ENCODE measurements at regions not wholly inside any gene's neighbourhood (a gene's known extent, or its start where the extent isn't known, plus 50 kb on each side); places are given as distances from the start of the nearest gene placed in this dataset.

DNA sequence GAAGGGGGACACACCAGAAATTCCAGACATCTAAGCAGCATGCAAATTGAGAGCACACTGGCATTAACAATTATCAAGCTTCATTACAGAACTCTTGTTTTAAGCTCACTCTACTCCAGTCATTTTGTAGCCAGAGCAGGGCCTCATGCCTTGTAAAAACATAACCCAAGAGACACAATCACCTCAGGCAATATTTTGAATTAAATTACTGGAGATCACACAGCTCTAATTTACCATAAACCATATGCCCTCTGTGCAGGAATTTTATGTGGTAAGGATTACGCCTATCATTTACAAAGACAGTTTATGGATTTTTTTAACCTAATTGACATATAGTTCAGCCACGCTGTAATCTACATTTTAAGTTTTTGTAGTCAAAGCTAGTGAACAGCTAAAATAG lies 414.1 kb upstream of the DDI1 start:
- BruUV-seq (replicated peaks): no TSS peak
- H3K9me3 ChIP-seq (replicated peaks; ENCODE audit: control insufficient read depth, insufficient read depth, low read length): no peaks in the 10 kb centered on the region
- no peaks in the 10 kb centered on the region for H3K4me1 ChIP-seq (ENCODE audit: control insufficient read depth, insufficient read depth, low read length)
- no peak overlapping the region for H3K27ac ChIP-seq (ENCODE audit: control insufficient read depth, insufficient read depth)
- ChIA-PET POLR2A (no interaction called here), SMC1A (ENCODE audit: uncharacterized antibody, unreplicated experiment) (interaction anchor here (0.6 kb wide), 1 partner anchor 911 kb away, joined by 3 read pairs; no protein-coding TSS in a partner anchor), CTCF (interaction anchor here (0.8 to 0.9 kb wide), 2 partner anchors 18 to 60 kb away, joined by 3 read pairs; no protein-coding TSS in a partner anchor), RAD21 (ENCODE audit: unreplicated experiment) (no interaction called here)
- H3K4me2 ChIP-seq (ENCODE audit: control insufficient read depth, insufficient read depth): no peak overlapping the region
- intact Hi-C loops (cut with micrococcal nuclease; ENCODE audit: unreplicated experiment) (no loop called here), in situ Hi-C loops (cut with MboI) (no loop called here)
- 37% methylated on average over 2 of the region's 2 CpGs for WGBS (ENCODE audit: insufficient coverage, insufficient replicate concordance, low lambda C conversion rate, missing lambda C conversion rate)
- H3K4me3 ChIP-seq: no peak overlapping the region
- H2AFZ ChIP-seq (ENCODE audit: control insufficient read depth, low read depth, low read length): no peak overlapping the region
- no peaks in the 10 kb centered on the region for H3K27me3 ChIP-seq (replicated peaks in 1 of 2; ENCODE audit: control insufficient read depth in 2 of 2, insufficient read depth in 2 of 2, low read length in 1 of 2)
- no peaks in the 10 kb centered on the region for H3K36me3 ChIP-seq (ENCODE audit: control insufficient read depth in 2 of 2, insufficient read depth in 2 of 2, low read length in 1 of 2)
- no peak for DNase-seq (ENCODE audit: low read depth, low spot score)
- H3K9ac ChIP-seq (ENCODE audit: control insufficient read depth, insufficient read depth, low read length): no peak overlapping the region
- H4K20me1 ChIP-seq (ENCODE audit: control insufficient read depth, insufficient read depth): no peaks in the 10 kb centered on the region
- FAIRE-seq: no peak
- no peak for ATAC-seq
- TF ChIP-seq LARP7 (IDR thresholded peaks at IDR 0.05): no peak
- no peaks in the 10 kb centered on the region for H3K79me2 ChIP-seq (ENCODE audit: control insufficient read depth, insufficient read depth, low read length)

DNA sequence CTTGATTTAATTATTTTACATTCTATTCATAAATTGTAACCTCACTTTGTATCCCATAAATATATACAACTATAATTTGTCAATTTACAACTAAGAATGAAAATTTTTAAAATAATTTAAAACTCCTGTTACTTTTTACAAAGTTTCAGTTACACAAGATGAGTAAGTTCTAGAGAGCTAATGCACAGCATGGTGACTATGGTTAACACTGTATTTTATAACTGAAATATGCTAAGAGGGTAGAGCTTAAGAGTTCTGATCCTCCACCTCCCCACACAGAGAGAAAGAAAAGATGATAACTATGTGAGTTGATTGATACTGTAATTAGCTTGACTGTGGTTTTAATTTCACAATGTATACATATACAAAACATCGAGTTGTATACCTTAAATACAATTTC lies 412.5 kb upstream of the DDI1 start:
- FAIRE-seq: no peak
- H3K4me1 ChIP-seq (ENCODE audit: control insufficient read depth, insufficient read depth, low read length): no peaks in the 10 kb centered on the region
- H3K9me3 ChIP-seq (replicated peaks; ENCODE audit: control insufficient read depth, insufficient read depth, low read length): no peaks in the 10 kb centered on the region
- 0% methylated on average over 1 of the region's 1 CpG for WGBS (ENCODE audit: insufficient coverage, insufficient replicate concordance, low lambda C conversion rate, missing lambda C conversion rate)
- H3K4me3 ChIP-seq: no peak overlapping the region
- H4K20me1 ChIP-seq (ENCODE audit: control insufficient read depth, insufficient read depth): no peaks in the 10 kb centered on the region
- H2AFZ ChIP-seq (ENCODE audit: control insufficient read depth, low read depth, low read length): no peak overlapping the region
- intact Hi-C loops (cut with micrococcal nuclease; ENCODE audit: unreplicated experiment): no loop called here
- ATAC-seq: peak; percentile 70
- ChIA-PET CTCF (interaction anchor here (0.9 kb wide), 1 partner anchor 21 kb away, joined by 3 read pairs; no protein-coding TSS in a partner anchor), POLR2A (no interaction called here), RAD21 (ENCODE audit: unreplicated experiment) (no interaction called here), SMC1A (ENCODE audit: uncharacterized antibody, unreplicated experiment) (no interaction called here)
- no TSS peak for BruUV-seq (replicated peaks)
- H3K36me3 ChIP-seq (ENCODE audit: control insufficient read depth in 2 of 2, insufficient read depth in 2 of 2, low read length in 1 of 2): no peaks in the 10 kb centered on the region
- H3K27ac ChIP-seq (ENCODE audit: control insufficient read depth, insufficient read depth): no peak overlapping the region
- in situ Hi-C loops (cut with MboI): no loop called here
- no peaks in the 10 kb centered on the region for H3K27me3 ChIP-seq (replicated peaks in 1 of 2; ENCODE audit: control insufficient read depth in 2 of 2, insufficient read depth in 2 of 2, low read length in 1 of 2)
- no peak overlapping the region for H3K4me2 ChIP-seq (ENCODE audit: control insufficient read depth, insufficient read depth)
- H3K79me2 ChIP-seq (ENCODE audit: control insufficient read depth, insufficient read depth, low read length): no peaks in the 10 kb centered on the region
- DNase-seq (ENCODE audit: low read depth, low spot score): no peak
- H3K9ac ChIP-seq (ENCODE audit: control insufficient read depth, insufficient read depth, low read length): no peak overlapping the region
- TF ChIP-seq BACH1 (IDR thresholded peaks at IDR 0.05; ENCODE audit: borderline replicate concordance): no peak
- peak; percentile 46; the same call in 1 of the 2 replicates for TF ChIP-seq NFIC (IDR thresholded peaks at IDR 0.05; ENCODE audit: low read depth, low read length)
- no peak for TF ChIP-seq HDGF (IDR thresholded peaks at IDR 0.05)
- peak; percentile 74 for TF ChIP-seq JUNB (IDR thresholded peaks at IDR 0.05)
- TF ChIP-seq RUNX3 (IDR thresholded peaks at IDR 0.05; ENCODE audit: low read length): peak; percentile 33; the same call in 1 of the 2 replicates
- no peak for TF ChIP-seq ZNF274 (IDR thresholded peaks at IDR 0.05; ENCODE audit: insufficient read depth, insufficient read length)
- no peak for TF ChIP-seq SPI1 (IDR thresholded peaks at IDR 0.05; ENCODE audit: borderline replicate concordance, insufficient read depth, low read depth, low read length)
- TF ChIP-seq GABPA (IDR thresholded peaks at IDR 0.05; ENCODE audit: low read depth): no peak
- TF ChIP-seq EGR1 (IDR thresholded peaks at IDR 0.05; ENCODE audit: borderline replicate concordance in 1 of 2, low read depth in 2 of 2, low read length in 2 of 2): no peak
- no peak for TF ChIP-seq FOS (IDR thresholded peaks at IDR 0.05; ENCODE audit: borderline replicate concordance, extremely low read depth, insufficient read length)
- TF ChIP-seq RFX5 (IDR thresholded peaks at IDR 0.05; ENCODE audit: low read depth, low read length): no peak
- no peak for TF ChIP-seq NFXL1 (IDR thresholded peaks at IDR 0.05; ENCODE audit: borderline replicate concordance)
- TF ChIP-seq NFYA (IDR thresholded peaks at IDR 0.05; ENCODE audit: borderline replicate concordance, low read depth, low read length): no peak
- TF ChIP-seq, protein P1, sequence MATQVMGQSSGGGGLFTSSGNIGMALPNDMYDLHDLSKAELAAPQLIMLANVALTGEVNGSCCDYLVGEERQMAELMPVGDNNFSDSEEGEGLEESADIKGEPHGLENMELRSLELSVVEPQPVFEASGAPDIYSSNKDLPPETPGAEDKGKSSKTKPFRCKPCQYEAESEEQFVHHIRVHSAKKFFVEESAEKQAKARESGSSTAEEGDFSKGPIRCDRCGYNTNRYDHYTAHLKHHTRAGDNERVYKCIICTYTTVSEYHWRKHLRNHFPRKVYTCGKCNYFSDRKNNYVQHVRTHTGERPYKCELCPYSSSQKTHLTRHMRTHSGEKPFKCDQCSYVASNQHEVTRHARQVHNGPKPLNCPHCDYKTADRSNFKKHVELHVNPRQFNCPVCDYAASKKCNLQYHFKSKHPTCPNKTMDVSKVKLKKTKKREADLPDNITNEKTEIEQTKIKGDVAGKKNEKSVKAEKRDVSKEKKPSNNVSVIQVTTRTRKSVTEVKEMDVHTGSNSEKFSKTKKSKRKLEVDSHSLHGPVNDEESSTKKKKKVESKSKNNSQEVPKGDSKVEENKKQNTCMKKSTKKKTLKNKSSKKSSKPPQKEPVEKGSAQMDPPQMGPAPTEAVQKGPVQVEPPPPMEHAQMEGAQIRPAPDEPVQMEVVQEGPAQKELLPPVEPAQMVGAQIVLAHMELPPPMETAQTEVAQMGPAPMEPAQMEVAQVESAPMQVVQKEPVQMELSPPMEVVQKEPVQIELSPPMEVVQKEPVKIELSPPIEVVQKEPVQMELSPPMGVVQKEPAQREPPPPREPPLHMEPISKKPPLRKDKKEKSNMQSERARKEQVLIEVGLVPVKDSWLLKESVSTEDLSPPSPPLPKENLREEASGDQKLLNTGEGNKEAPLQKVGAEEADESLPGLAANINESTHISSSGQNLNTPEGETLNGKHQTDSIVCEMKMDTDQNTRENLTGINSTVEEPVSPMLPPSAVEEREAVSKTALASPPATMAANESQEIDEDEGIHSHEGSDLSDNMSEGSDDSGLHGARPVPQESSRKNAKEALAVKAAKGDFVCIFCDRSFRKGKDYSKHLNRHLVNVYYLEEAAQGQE (IDR thresholded peaks at IDR 0.05; ENCODE audit: low read depth, low read length): no peak
- no peak for TF ChIP-seq YY1 (IDR thresholded peaks at IDR 0.05; ENCODE audit: low read depth, low read length)
- no peak for TF ChIP-seq NR2C2 (IDR thresholded peaks at IDR 0.05; ENCODE audit: borderline replicate concordance, control insufficient read depth, insufficient read length, low read depth)
- no peak for TF ChIP-seq SMAD5 (IDR thresholded peaks at IDR 0.05; ENCODE audit: low read depth)

Data from GM12878 (cell line).